ENCODE measurements at regions not wholly inside any gene's neighbourhood (a gene's known extent, or its start where the extent isn't known, plus 50 kb on each side); places are given as distances from the start of the nearest gene placed in this dataset.

- TF ChIP-seq POLR2AphosphoS5 (IDR thresholded peaks at IDR 0.05) = no peak
- no peak for TF ChIP-seq CTCF (IDR thresholded peaks at IDR 0.05)
These were observed 559.5 kb downstream of the DMRTA1 start for GRCh38 chr9:23006127-23006526.

Measured in prostate gland (tissue), 2 donors.